GM23338 (cell line): ENCODE measurements at regions not wholly inside any gene's neighbourhood (a gene's known extent, or its start where the extent isn't known, plus 50 kb on each side); places are given as distances from the start of the nearest gene placed in this dataset.

Experiments
- ATAC-seq: fragments of 200-7000 bp; cut with Tn5 transposase; 3 replicates; pipeline ENCODE4 v1.9.1; 2020
- DNase-seq: peaks from one replicate; pipeline ENCODE4 v3.0.0-alpha.2; 2015; ENCODE audit warnings: low spot score
- H2AFZ ChIP-seq: fragments of 200-600 bp; sonication (generic); 2 replicates; pipeline ENCODE4 v1.8.0; 2016; ENCODE audit warnings: antibody characterized with exemption, mild to moderate bottlenecking, moderate library complexity
- H3F3A ChIP-seq: fragments of 200-600 bp; sonication (generic); replicated peaks from 2 replicates; pipeline ENCODE4 v1.8.0; 2017; ENCODE audit warnings: antibody characterized with exemption, mixed run types, low read depth
- H3K27ac ChIP-seq: fragments of 200-600 bp; sonication (generic); 2 replicates; pipeline ENCODE4 v1.6.1; 2016; ENCODE audit warnings: low read depth
- H3K27me3 ChIP-seq: fragments of 200-600 bp; sonication (generic); 2 replicates; pipeline ENCODE4 v1.8.0; 2016; ENCODE audit warnings: mild to moderate bottlenecking, mixed run types, moderate library complexity; ENCODE audit not compliant: insufficient read depth
- H3K36me3 ChIP-seq: fragments of 200-600 bp; sonication (generic); 2 replicates; pipeline ENCODE4 v1.8.0; 2016; ENCODE audit warnings: mild to moderate bottlenecking; ENCODE audit not compliant: insufficient read depth
- H3K4me1 ChIP-seq: fragments of 200-600 bp; sonication (generic); 2 replicates; pipeline ENCODE4 v1.8.0; 2016; ENCODE audit warnings: mild to moderate bottlenecking, moderate library complexity; ENCODE audit not compliant: insufficient read depth
- H3K4me2 ChIP-seq: fragments of 200-600 bp; sonication (generic); 2 replicates; pipeline ENCODE4 v1.7.1; 2017; ENCODE audit warnings: mixed run types
- H3K4me3 ChIP-seq: fragments of 200-600 bp; sonication (generic); 2 replicates; pipeline ENCODE4 v1.6.1; 2016; ENCODE audit warnings: mixed run types
- H3K79me2 ChIP-seq: fragments of 200-600 bp; sonication (generic); replicated peaks from 2 replicates; pipeline ENCODE4 v1.8.0; 2017; ENCODE audit warnings: mild to moderate bottlenecking; ENCODE audit not compliant: insufficient read depth
- H3K9me2 ChIP-seq: fragments of 200-600 bp; sonication (generic); 2 replicates; pipeline ENCODE4 v1.8.0; 2017; ENCODE audit not compliant: insufficient read depth
- H4K20me1 ChIP-seq: fragments of 200-600 bp; sonication (generic); replicated peaks from 2 replicates; pipeline ENCODE4 v1.8.0; 2017; ENCODE audit warnings: mild to moderate bottlenecking; ENCODE audit not compliant: insufficient read depth
- H3K27ac Mint-ChIP-seq: 2 replicates; pipeline ENCODE4 v1.8.0; 2020; ENCODE audit warnings: inconsistent platforms, mild to moderate bottlenecking, moderate library complexity, mixed read lengths
- H3K27me3 Mint-ChIP-seq: 3 replicates; pipeline ENCODE4 v1.8.0; 2022; ENCODE audit warnings: low read depth, mild to moderate bottlenecking, moderate library complexity, mixed read lengths, inconsistent platforms; ENCODE audit not compliant: insufficient read depth, poor library complexity
- H3K36me3 Mint-ChIP-seq: 3 replicates; pipeline ENCODE4 v1.8.0; 2021; ENCODE audit warnings: low read depth, mild to moderate bottlenecking, inconsistent platforms, moderate library complexity, mixed read lengths
- H3K4me1 Mint-ChIP-seq: 3 replicates; pipeline ENCODE4 v1.8.0; 2020; ENCODE audit warnings: mild to moderate bottlenecking, inconsistent platforms, mixed read lengths
- H3K4me3 Mint-ChIP-seq: 3 replicates; pipeline ENCODE4 v1.8.0; 2021; ENCODE audit warnings: moderate library complexity, mild to moderate bottlenecking, inconsistent platforms, mixed read lengths
- H3K9me3 Mint-ChIP-seq: 3 replicates; pipeline ENCODE4 v1.8.0; 2020; ENCODE audit warnings: moderate library complexity, mild to moderate bottlenecking, inconsistent platforms, mixed read lengths
- CREB1 ChIP-seq: fragments of 250-450 bp; sonication (Bioruptor Pico); IDR thresholded peaks from 2 replicates; pipeline ENCODE4 v1.5.0; 2020; ENCODE audit warnings: low read depth, mild to moderate bottlenecking, moderate library complexity
- ETS1 ChIP-seq: IDR thresholded peaks from 2 replicates; pipeline ENCODE4 v1.6.1; 2016; ENCODE audit warnings: antibody characterized with exemption
- POLR2AphosphoS5 ChIP-seq: IDR thresholded peaks from 2 replicates; pipeline ENCODE4 v1.6.1; 2016; ENCODE audit warnings: antibody characterized with exemption, low read depth
- ZNF462 ChIP-seq: fragments of 250-450 bp; sonication (Bioruptor Pico); IDR thresholded peaks from 2 replicates; pipeline ENCODE4 v1.5.0; 2020; ENCODE audit warnings: mild to moderate bottlenecking, moderate library complexity

- Mint-ChIP-seq H3K36me3 (peaks cover 86% of the 10 kb centered on the region), H3K27me3 (peaks cover 6% of the 10 kb centered on the region), H3K27ac (peak overlapping the region; percentile 81; the same call in 1 of the 2 replicates), H3K4me1 (peaks cover 53% of the 10 kb centered on the region), H3K4me3 (peak overlapping the region; percentile 66), H3K9me3 (no peaks in the 10 kb centered on the region)
- Histone ChIP-seq H3K9me2 (no peaks in the 10 kb centered on the region), H3K36me3 (peaks cover 53% of the 10 kb centered on the region; the same call in 1 of the 2 replicates), H4K20me1 (peaks cover 77% of the 10 kb centered on the region), H3K4me2 (peak overlapping the region; percentile 73), H3K4me1 (peaks cover 43% of the 10 kb centered on the region), H3K27me3 (no peaks in the 10 kb centered on the region), H3K27ac (no peak overlapping the region), H3K79me2 (peaks cover 100% of the 10 kb centered on the region), H2AFZ (no peak overlapping the region), H3F3A (no peaks in the 10 kb centered on the region), H3K4me3 (peak overlapping the region; percentile 44)
- TF ChIP-seq ETS1 (no peak), POLR2AphosphoS5 (peak; percentile 52)
- ATAC-seq (no peak), DNase-seq (no peak)
Observed at GRCh38 chr5:25436452-25436851, 791.7 kb upstream of the CDH10 start.

- no peaks in the 10 kb centered on the region for H3K9me3 Mint-ChIP-seq
- TF ChIP-seq CREB1 (CRISPR knock-in tag), result no peak
- 0 out of 2 replicates have a peak, but pooled peaks have one; percentile 22 for TF ChIP-seq POLR2AphosphoS5
- Histone ChIP-seq H3K27ac (no peak overlapping the region), H3K4me2 (peak overlapping the region; percentile 73), H3K4me1 (peaks cover 43% of the 10 kb centered on the region), H4K20me1 (peaks cover 71% of the 10 kb centered on the region), H3K79me2 (peaks cover 100% of the 10 kb centered on the region), H2AFZ (no peak overlapping the region), H3K9me2 (no peaks in the 10 kb centered on the region), H3K36me3 (peaks cover 51% of the 10 kb centered on the region; the same call in 1 of the 2 replicates), H3K27me3 (no peaks in the 10 kb centered on the region), H3F3A (no peaks in the 10 kb centered on the region), H3K4me3 (peak overlapping the region; percentile 44)
- H3K27ac Mint-ChIP-seq, result peak overlapping the region; percentile 81
- ATAC-seq (no peak), DNase-seq (no peak)
- H3K4me1 Mint-ChIP-seq, result peaks cover 53% of the 10 kb centered on the region
- H3K36me3 Mint-ChIP-seq, result peaks cover 86% of the 10 kb centered on the region
- H3K27me3 Mint-ChIP-seq, result peaks cover 6% of the 10 kb centered on the region
- peak overlapping the region; percentile 66 for H3K4me3 Mint-ChIP-seq
Observed at GRCh38 chr5:25435882-25436281, 791.1 kb upstream of the CDH10 start.

- Histone ChIP-seq H3K79me2 (peaks cover 93% of the 10 kb centered on the region), H3K36me3 (peaks cover 11% of the 10 kb centered on the region; the same call in 1 of the 2 replicates), H4K20me1 (peaks cover 57% of the 10 kb centered on the region), H3K4me2 (no peak overlapping the region), H3K4me3 (no peak overlapping the region), H3K27ac (no peak overlapping the region; the same call in 1 of the 2 replicates), H3K4me1 (peaks cover 13% of the 10 kb centered on the region; the same call in 1 of the 2 replicates), H3K9me2 (no peaks in the 10 kb centered on the region), H2AFZ (no peak overlapping the region), H3F3A (0 out of 2 replicates have a peak, but pooled peaks cover 4% of the 10 kb centered on the region), H3K27me3 (no peaks in the 10 kb centered on the region)
- H3K4me3 Mint-ChIP-seq, result no peak overlapping the region
- no peak for TF ChIP-seq ZNF462 (CRISPR knock-in tag)
- peaks cover 23% of the 10 kb centered on the region for H3K4me1 Mint-ChIP-seq
- H3K9me3 Mint-ChIP-seq, result no peaks in the 10 kb centered on the region; the same call in 1 of the 3 replicates
- peaks cover 5% of the 10 kb centered on the region for H3K27me3 Mint-ChIP-seq
- H3K36me3 Mint-ChIP-seq, result peaks cover 55% of the 10 kb centered on the region; the same call in 2 of the 3 replicates
- no peak for DNase-seq
- ATAC-seq, result no peak
- no peak overlapping the region for H3K27ac Mint-ChIP-seq
Observed at GRCh38 chr5:25427240-25427639, 782.5 kb upstream of the CDH10 start.
